Erythroblast (primary cell): ENCODE measurements at regions not wholly inside any gene's neighbourhood (a gene's known extent, or its start where the extent isn't known, plus 50 kb on each side); places are given as distances from the start of the nearest gene placed in this dataset.
"Not testable (repeated sequence)": the region's sequence is repeated elsewhere in the genome, so short reads cannot be mapped to it uniquely, and the experiment has no call there.

Experiments used
- DNase-seq, 2 experiments: peaks; one replicate each; lab custom pipeline; 2025; lab: John Stamatoyannopoulos, UW
- GATA1 ChIP-seq: IDR thresholded peaks from 2 replicates; pipeline ENCODE4 v1.6.1; 2011; ENCODE audit warnings: low read depth, mild to moderate bottlenecking, control low read depth, low read length, moderate library complexity
- POLR2A ChIP-seq: IDR thresholded peaks from 2 replicates; pipeline ENCODE4 v1.6.1; 2011; ENCODE audit warnings: mild to moderate bottlenecking, low read length

- TF ChIP-seq POLR2A: no peak
- TF ChIP-seq GATA1: no peak
- no peak for DNase-seq
Measured at GRCh38 chr2:180872255-180872654, 108.2 kb upstream of the UBE2E3 start.

GRCh38 chr2:180871649-180872048, 108.8 kb upstream of the UBE2E3 start:
- no peak for TF ChIP-seq POLR2A
- no peak for TF ChIP-seq GATA1
- no peak for DNase-seq

- TF ChIP-seq GATA1 (no peak), POLR2A (no peak)
- no peak for DNase-seq
Measured at GRCh38 chr2:180849851-180850250, 130.6 kb upstream of the UBE2E3 start.

- no peak for TF ChIP-seq GATA1
- TF ChIP-seq POLR2A: no peak
- no peak for DNase-seq
Measured at GRCh38 chr2:180848393-180848792, 132.0 kb upstream of the UBE2E3 start.

GRCh38 chr2:180846756-180847472, 133.5 kb upstream of the UBE2E3 start:
- DNase-seq: no peak
- TF ChIP-seq GATA1 (no peak), POLR2A (no peak)

- TF ChIP-seq POLR2A: no peak
- TF ChIP-seq GATA1: no peak
- no peak for DNase-seq
Measured at GRCh38 chr2:180842461-180842860, 137.9 kb upstream of the UBE2E3 start.

GRCh38 chr2:180840641-180841040, 139.8 kb upstream of the UBE2E3 start:
- no peak for DNase-seq
- TF ChIP-seq POLR2A (no peak), GATA1 (no peak)

- TF ChIP-seq GATA1: no peak
- TF ChIP-seq POLR2A: no peak
- no peak for DNase-seq
Measured at GRCh38 chr2:180829836-180830235, 150.6 kb upstream of the UBE2E3 start.

GRCh38 chr2:180829261-180829660, 151.1 kb upstream of the UBE2E3 start:
- DNase-seq: no peak
- TF ChIP-seq POLR2A: no peak

GRCh38 chr2:180828756-180829155, 151.6 kb upstream of the UBE2E3 start:
- TF ChIP-seq GATA1 (no peak), POLR2A (no peak)
- DNase-seq: no peak

- TF ChIP-seq GATA1 (no peak), POLR2A (no peak)
- DNase-seq: no peak
Measured at GRCh38 chr2:180823546-180824141, 156.8 kb upstream of the UBE2E3 start.

GRCh38 chr2:180819106-180819505, 161.3 kb upstream of the UBE2E3 start:
- TF ChIP-seq POLR2A: no peak
- no peak for TF ChIP-seq GATA1
- DNase-seq: no peak

GRCh38 chr2:180818700-180819099, 161.7 kb upstream of the UBE2E3 start:
- DNase-seq: not testable (repeated sequence)

- no peak for TF ChIP-seq GATA1
- no peak for TF ChIP-seq POLR2A
- no peak for DNase-seq
Measured at GRCh38 chr2:180799141-180799540, 181.3 kb upstream of the UBE2E3 start.

GRCh38 chr2:180790891-180791290, 189.5 kb upstream of the UBE2E3 start:
- TF ChIP-seq GATA1: no peak
- TF ChIP-seq POLR2A: no peak
- DNase-seq: no peak
